PC-9 (cell line): ENCODE measurements at regions not wholly inside any gene's neighbourhood (a gene's known extent, or its start where the extent isn't known, plus 50 kb on each side); places are given as distances from the start of the nearest gene placed in this dataset.

Experiments
- BruUV-seq: library from RNA; stranded (reverse); fragments of 400-500 nt; replicated peaks from 2 replicates; lab custom pipeline; 2021; lab: Mats Ljungman, UMichigan
- CTCF ChIA-PET: fragments of 300-600 bp; sonication (Branson Sonifier 250); formaldehyde crosslinking; loops from one replicate; lab custom pipeline; 2022; ENCODE audit warnings: antibody characterized with exemption; lab: Charles Lee
- POLR2A ChIA-PET: fragments of 300-600 bp; sonication (Branson Sonifier 250); formaldehyde crosslinking; loops from one replicate; lab custom pipeline; 2022; ENCODE audit warnings: antibody characterized with exemption; ENCODE audit not compliant: unreplicated experiment; lab: Charles Lee
- DNase-seq, 2 experiments: peaks; one replicate each; pipeline versions ENCODE4 v3.0.0 to v3.0.0-alpha.2; 2015 to 2022; ENCODE audit warnings: mixed read lengths in 1 of 2
- H2AFZ ChIP-seq: fragments of 200-600 bp; sonication (generic); 2 replicates; pipeline ENCODE4 v1.8.1; 2017; ENCODE audit warnings: antibody characterized with exemption
- H3F3A ChIP-seq: fragments of 200-600 bp; sonication (generic); 2 replicates; pipeline ENCODE4 v1.8.1; 2017; ENCODE audit warnings: antibody characterized with exemption, mild to moderate bottlenecking, low read depth; ENCODE audit not compliant: insufficient read depth
- H3K27ac ChIP-seq: fragments of 200-600 bp; sonication (generic); 2 replicates; pipeline ENCODE4 v1.6.1; 2016; ENCODE audit warnings: mixed run types
- H3K27me3 ChIP-seq: fragments of 200-600 bp; sonication (generic); 2 replicates; pipeline ENCODE4 v1.6.1; 2016; ENCODE audit warnings: low read depth, mixed run types; ENCODE audit not compliant: insufficient read depth
- H3K36me3 ChIP-seq: fragments of 200-600 bp; sonication (generic); 2 replicates; pipeline ENCODE4 v1.6.1; 2016; ENCODE audit warnings: low read depth, mixed run types
- H3K4me1 ChIP-seq: fragments of 200-600 bp; sonication (generic); replicated peaks from 2 replicates; pipeline ENCODE4 v1.6.1; 2016; ENCODE audit warnings: mixed run types; ENCODE audit not compliant: insufficient read depth
- H3K4me2 ChIP-seq: fragments of 200-600 bp; sonication (generic); 2 replicates; pipeline ENCODE4 v1.6.1; 2017; ENCODE audit warnings: mixed run types
- H3K4me3 ChIP-seq: fragments of 200-600 bp; sonication (generic); 2 replicates; pipeline ENCODE4 v1.6.1; 2016; ENCODE audit warnings: mixed run types
- H3K79me2 ChIP-seq: fragments of 200-600 bp; sonication (generic); 2 replicates; pipeline ENCODE4 v1.6.1; 2017; ENCODE audit warnings: low read depth, mixed run types
- H3K9me2 ChIP-seq: fragments of 200-600 bp; sonication (generic); 2 replicates; pipeline ENCODE4 v1.8.1; 2017; ENCODE audit warnings: mild to moderate bottlenecking; ENCODE audit not compliant: insufficient read depth
- H3K9me3 ChIP-seq: fragments of 200-600 bp; sonication (generic); 2 replicates; pipeline ENCODE4 v1.8.1; 2016; ENCODE audit warnings: low read depth; ENCODE audit not compliant: insufficient read depth
- H4K20me1 ChIP-seq: fragments of 200-600 bp; sonication (generic); 2 replicates; pipeline ENCODE4 v1.8.1; 2017; ENCODE audit not compliant: insufficient read depth
- CTCF ChIP-seq: fragments of 200-600 bp; sonication (generic); conservative IDR thresholded peaks from 2 replicates; pipeline ENCODE4 v1.6.1; 2017; ENCODE audit warnings: mixed run types, antibody characterized with exemption, mild to moderate bottlenecking, moderate library complexity
- EZH2 ChIP-seq: fragments of 200-600 bp; sonication (generic); IDR thresholded peaks from 2 replicates; pipeline ENCODE4 v1.8.0; 2017; ENCODE audit warnings: antibody characterized with exemption, low read depth
- intact Hi-C: fragments of 100-400 bp; cut with micrococcal nuclease; formaldehyde crosslinking; loops from one replicate; pipeline ENCODE4 v1.10.0; 2022; ENCODE audit not compliant: unreplicated experiment

- no peak overlapping the region for H3K4me2 ChIP-seq
- CTCF ChIA-PET: no interaction called here
- BruUV-seq: no TSS peak
- H3F3A ChIP-seq: no peaks in the 10 kb centered on the region
- 0 out of 2 replicates have a peak, but pooled peaks cover 5% of the 10 kb centered on the region for H3K36me3 ChIP-seq
- no peak overlapping the region for H3K4me3 ChIP-seq
- intact Hi-C loops: no loop called here
- TF ChIP-seq CTCF: no peak
- H3K27me3 ChIP-seq: no peaks in the 10 kb centered on the region
- 0 out of 2 replicates have a peak, but pooled peaks cover 3% of the 10 kb centered on the region for H3K9me2 ChIP-seq
- no peaks in the 10 kb centered on the region for H3K4me1 ChIP-seq
- peaks cover 27% of the 10 kb centered on the region; the same call in 1 of the 2 replicates for H3K9me3 ChIP-seq
- H3K79me2 ChIP-seq: no peaks in the 10 kb centered on the region
- POLR2A ChIA-PET: no interaction called here
- no peaks in the 10 kb centered on the region for H4K20me1 ChIP-seq
- H2AFZ ChIP-seq: no peak overlapping the region
- DNase-seq: no peak
- no peak overlapping the region for H3K27ac ChIP-seq
Measured at GRCh38 chr6:112923940-112924587, 576.9 kb downstream of the RFPL4B start.

- Histone ChIP-seq H3K79me2 (no peaks in the 10 kb centered on the region), H3K4me2 (no peak overlapping the region), H4K20me1 (no peaks in the 10 kb centered on the region), H3K27ac (no peak overlapping the region), H2AFZ (no peak overlapping the region), H3K9me3 (peaks cover 23% of the 10 kb centered on the region; the same call in 1 of the 2 replicates), H3K9me2 (0 out of 2 replicates have a peak, but pooled peaks cover 3% of the 10 kb centered on the region), H3K4me3 (no peak overlapping the region), H3F3A (no peaks in the 10 kb centered on the region), H3K4me1 (no peaks in the 10 kb centered on the region), H3K27me3 (no peaks in the 10 kb centered on the region), H3K36me3 (0 out of 2 replicates have a peak, but pooled peaks cover 3% of the 10 kb centered on the region)
- no peak for DNase-seq
- no TSS peak for BruUV-seq
- no peak for TF ChIP-seq EZH2
- TF ChIP-seq CTCF: no peak
- ChIA-PET CTCF (no interaction called here), POLR2A (no interaction called here)
- intact Hi-C loops: no loop called here
Measured at GRCh38 chr6:112925702-112926101, 578.6 kb downstream of the RFPL4B start.

- ChIA-PET CTCF (no interaction called here), POLR2A (no interaction called here)
- no peaks in the 10 kb centered on the region for H4K20me1 ChIP-seq
- no peak overlapping the region for H3K4me3 ChIP-seq
- no peaks in the 10 kb centered on the region for H3K36me3 ChIP-seq
- peaks cover 9% of the 10 kb centered on the region; the same call in 1 of the 2 replicates for H3K9me3 ChIP-seq
- intact Hi-C loops: no loop called here
- H3K9me2 ChIP-seq: 0 out of 2 replicates have a peak, but pooled peaks cover 3% of the 10 kb centered on the region
- no peak for DNase-seq
- H2AFZ ChIP-seq: no peak overlapping the region
- no TSS peak for BruUV-seq
- no peaks in the 10 kb centered on the region for H3K79me2 ChIP-seq
- no peak for TF ChIP-seq EZH2
- no peak for TF ChIP-seq CTCF
- no peak overlapping the region for H3K4me2 ChIP-seq
- H3K27ac ChIP-seq: no peak overlapping the region
- no peaks in the 10 kb centered on the region for H3F3A ChIP-seq
- H3K27me3 ChIP-seq: no peaks in the 10 kb centered on the region
- no peaks in the 10 kb centered on the region for H3K4me1 ChIP-seq
Measured at GRCh38 chr6:112927641-112928320, 580.7 kb downstream of the RFPL4B start.
